CD4-positive, alpha-beta memory T cell (primary cell): ENCODE measurements at regions not wholly inside any gene's neighbourhood (a gene's known extent, or its start where the extent isn't known, plus 50 kb on each side); places are given as distances from the start of the nearest gene placed in this dataset.
"Not testable (repeated sequence)": the region's sequence is repeated elsewhere in the genome, so short reads cannot be mapped to it uniquely, and the experiment has no call there.

Source experiments
- CTCF ChIA-PET: fragments of 350-600 bp; sonication (Branson Sonifier 250); formaldehyde crosslinking; loops from one replicate; lab custom pipeline; 2021; ENCODE audit warnings: inconsistent platforms; ENCODE audit not compliant: partially characterized antibody; lab: Charles Lee
- POLR2A ChIA-PET: fragments of 350-600 bp; sonication (Branson Sonifier 250); formaldehyde crosslinking; loops from one replicate; lab custom pipeline; 2021; ENCODE audit not compliant: partially characterized antibody; lab: Charles Lee
- DNase-seq, 5 donors: peaks; one replicate each; pipeline versions ENCODE4 v3.0.0 to v3.0.0-alpha.2; 2020 to 2022; ENCODE audit warnings: mixed read lengths in 1 of 5
- H3K27ac ChIP-seq: one replicate; pipeline ENCODE4 v1.7.0; 2013; ENCODE audit warnings: low read depth, low read length
- H3K27me3 ChIP-seq: 2 replicates; pipeline ENCODE4 v1.7.0; 2013; ENCODE audit warnings: mild to moderate bottlenecking, low read length, moderate library complexity; ENCODE audit not compliant: insufficient read depth
- H3K36me3 ChIP-seq: 2 replicates; pipeline ENCODE4 v1.7.0; 2013; ENCODE audit warnings: mild to moderate bottlenecking, low read length, moderate library complexity; ENCODE audit not compliant: insufficient read depth
- H3K4me1 ChIP-seq: 2 replicates; pipeline ENCODE4 v1.7.0; 2013; ENCODE audit warnings: mild to moderate bottlenecking, low read length, moderate library complexity; ENCODE audit not compliant: insufficient read depth
- H3K4me3 ChIP-seq, 2 donors: one replicate each; pipeline ENCODE4 v1.7.0; 2013; ENCODE audit warnings: low read length in 2 of 2, mild to moderate bottlenecking in 1 of 2
- H3K9me3 ChIP-seq, 2 donors: one replicate each; pipeline ENCODE4 v1.7.0; 2013; ENCODE audit warnings: low read length in 2 of 2, control low read depth in 1 of 2; ENCODE audit not compliant: control insufficient read depth in 1 of 2
- H3K27ac Mint-ChIP-seq, 7 donors: one replicate each; pipeline ENCODE4 v1.8.0; 2020 to 2021; ENCODE audit warnings: mixed read lengths in 7 of 7, mild to moderate bottlenecking in 6 of 7, inconsistent platforms in 3 of 7, moderate library complexity in 3 of 7
- H3K27me3 Mint-ChIP-seq, 2 donors: one replicate each; pipeline ENCODE4 v1.8.0; 2020 to 2021; ENCODE audit warnings: mixed read lengths in 2 of 2
- H3K36me3 Mint-ChIP-seq, 2 donors: one replicate each; pipeline ENCODE4 v1.8.0; 2020 to 2021; ENCODE audit warnings: mixed read lengths in 2 of 2, inconsistent platforms in 1 of 2, mild to moderate bottlenecking in 1 of 2
- H3K4me1 Mint-ChIP-seq, 4 donors: one replicate each; pipeline ENCODE4 v1.8.0; 2020 to 2021; ENCODE audit warnings: mixed read lengths in 4 of 4, mild to moderate bottlenecking in 1 of 4
- H3K4me3 Mint-ChIP-seq, 8 donors: one replicate each; pipeline ENCODE4 v1.8.0; 2020 to 2021; ENCODE audit warnings: mixed read lengths in 8 of 8, mild to moderate bottlenecking in 7 of 8, moderate library complexity in 6 of 8, inconsistent platforms in 3 of 8
- H3K9me3 Mint-ChIP-seq, 8 donors: one replicate each; pipeline ENCODE4 v1.8.0; 2020 to 2021; ENCODE audit warnings: mixed read lengths in 8 of 8, mild to moderate bottlenecking in 5 of 8, inconsistent platforms in 3 of 8, moderate library complexity in 1 of 8
- intact Hi-C: fragments of 100-400 bp; cut with micrococcal nuclease; formaldehyde crosslinking; loops from one replicate; pipeline ENCODE4 v1.15.1; 2023

DNA sequence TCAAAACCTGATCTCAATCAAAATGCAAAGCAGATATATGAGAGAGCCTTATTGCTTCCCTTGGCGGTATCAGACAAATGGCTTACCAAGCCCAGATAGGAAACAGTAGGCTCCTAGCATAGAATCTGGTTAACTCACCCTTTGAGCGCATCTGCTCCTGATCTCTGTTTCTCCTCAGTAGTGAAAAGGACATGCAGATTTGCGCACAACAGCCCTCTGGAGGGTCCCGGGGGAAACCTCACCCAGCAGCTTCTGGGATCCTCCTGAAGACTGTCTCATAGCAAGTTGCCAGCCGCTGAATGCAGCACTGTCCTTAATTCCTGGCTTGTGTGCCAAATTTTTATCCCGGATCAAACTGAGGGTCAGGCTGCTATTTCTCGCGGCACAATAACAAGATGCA lies 192.2 kb downstream of the FASLG start:
- intact Hi-C loops, result no loop called here
- H3K4me3 ChIP-seq, result no peak overlapping the region
- H3K9me3 Mint-ChIP-seq, result peaks cover 0 to 6% (median 0%) of the 10 kb centered on the region in 8 donors
- H3K36me3 Mint-ChIP-seq, result no peaks in the 10 kb centered on the region
- H3K27me3 Mint-ChIP-seq, result no peaks in the 10 kb centered on the region
- peaks cover 3 to 10% (median 5%) of the 10 kb centered on the region in 4 donors for H3K4me1 Mint-ChIP-seq
- H3K9me3 ChIP-seq, result no peaks in the 10 kb centered on the region
- no peak overlapping the region for H3K27ac ChIP-seq
- H3K36me3 ChIP-seq, result no peaks in the 10 kb centered on the region
- no peaks in the 10 kb centered on the region for H3K27me3 ChIP-seq
- peaks cover 2% of the 10 kb centered on the region for H3K4me1 ChIP-seq
- ChIA-PET POLR2A (no interaction called here), CTCF (interaction anchor here (1.0 to 1.8 kb wide), 2 partner anchors 39 to 132 kb away, joined by 3 to 4 read pairs; no protein-coding TSS in a partner anchor)
- H3K27ac Mint-ChIP-seq, result peak overlapping the region in 1 of 7 donors; percentile 25
- no peak for DNase-seq
- no peak overlapping the region for H3K4me3 Mint-ChIP-seq

DNA sequence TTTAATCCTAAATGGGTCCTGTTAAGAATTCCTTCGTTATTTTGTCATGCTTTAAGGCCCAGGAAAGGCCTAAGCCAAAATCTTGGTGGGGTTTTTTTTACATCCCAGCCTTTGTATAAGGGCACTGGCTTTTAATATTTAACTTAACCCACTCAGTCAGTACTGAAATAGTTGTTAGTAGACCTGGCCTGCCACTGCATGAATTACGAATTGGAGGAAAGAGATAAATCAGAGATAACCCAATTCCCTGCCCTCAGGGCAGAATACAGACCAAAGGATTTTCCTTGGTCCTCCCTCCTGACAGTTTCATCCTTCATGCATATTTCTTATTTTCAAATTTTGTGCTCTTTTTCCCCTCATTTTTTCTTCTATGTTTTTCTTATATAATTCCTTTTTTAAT lies 193.0 kb downstream of the FASLG start:
- Mint-ChIP-seq H3K9me3 (peaks cover 0 to 7% (median 0%) of the 10 kb centered on the region in 8 donors), H3K4me1 (peaks cover 0 to 2% (median 0%) of the 10 kb centered on the region in 4 donors), H3K27ac (no peak overlapping the region), H3K36me3 (no peaks in the 10 kb centered on the region), H3K27me3 (no peaks in the 10 kb centered on the region), H3K4me3 (no peak overlapping the region)
- intact Hi-C loops, result no loop called here
- H3K36me3 ChIP-seq, result no peaks in the 10 kb centered on the region
- no peaks in the 10 kb centered on the region for H3K9me3 ChIP-seq
- CTCF ChIA-PET, result interaction anchor here (1.8 kb wide), 1 partner anchor 132 kb away, joined by 4 read pairs; no protein-coding TSS in a partner anchor
- POLR2A ChIA-PET, result no interaction called here
- no peak for DNase-seq
- no peaks in the 10 kb centered on the region for H3K4me1 ChIP-seq
- H3K27ac ChIP-seq, result no peak overlapping the region
- H3K27me3 ChIP-seq, result no peaks in the 10 kb centered on the region
- no peak overlapping the region for H3K4me3 ChIP-seq

DNA sequence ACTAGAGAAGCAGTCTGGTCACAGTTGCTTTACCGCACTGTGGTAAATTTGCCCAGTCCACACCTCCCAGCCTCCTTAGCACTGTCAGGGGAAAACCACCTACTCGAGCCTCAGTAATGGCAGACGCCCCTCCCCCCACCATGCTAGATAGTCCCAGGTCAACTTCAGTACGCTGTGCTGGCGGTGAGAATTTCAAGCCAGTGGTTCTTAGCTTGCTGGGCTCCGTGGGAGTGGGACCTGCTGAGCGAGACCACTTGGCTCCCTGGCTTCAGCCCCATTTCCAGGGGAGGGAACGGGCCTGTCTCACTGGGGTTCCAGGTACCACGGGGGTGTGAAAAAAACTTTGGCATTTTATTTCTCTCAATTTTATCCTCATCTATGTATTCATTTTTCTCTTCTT lies 194.8 kb downstream of the TNFSF18 start:
- H3K27me3 Mint-ChIP-seq, H3K27me3 ChIP-seq, H3K27ac ChIP-seq, H3K4me1 Mint-ChIP-seq, H3K4me1 ChIP-seq, H3K9me3 ChIP-seq, POLR2A ChIA-PET, intact Hi-C loops, DNase-seq, H3K27ac Mint-ChIP-seq, H3K9me3 Mint-ChIP-seq, H3K4me3 Mint-ChIP-seq, CTCF ChIA-PET, H3K36me3 Mint-ChIP-seq, H3K36me3 ChIP-seq, H3K4me3 ChIP-seq: not testable (repeated sequence)

DNA sequence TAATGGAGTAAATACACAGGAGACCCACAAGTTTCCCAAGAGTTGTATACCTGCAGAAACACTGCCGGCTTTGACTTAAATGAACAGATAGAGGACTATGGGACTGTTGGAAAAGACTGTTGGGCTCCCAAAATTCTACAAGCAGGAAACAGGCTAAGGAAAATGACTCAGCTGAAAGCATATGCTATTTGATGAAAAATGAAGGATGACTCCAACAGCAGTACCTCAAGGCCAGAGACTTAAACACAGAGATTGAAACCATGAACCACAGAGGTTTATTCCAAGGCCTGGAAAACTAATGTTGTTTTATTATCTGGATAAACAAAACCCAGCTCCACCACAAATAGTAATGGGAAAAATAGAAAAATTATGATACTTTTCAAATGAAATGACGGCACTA lies 187.7 kb downstream of the TNFSF18 start:
- intact Hi-C loops, result no loop called here
- Mint-ChIP-seq H3K4me3 (no peak overlapping the region), H3K4me1 (peaks cover 3 to 6% (median 5%) of the 10 kb centered on the region in 4 donors), H3K36me3 (no peaks in the 10 kb centered on the region), H3K27me3 (no peaks in the 10 kb centered on the region), H3K9me3 (peaks cover 0 to 4% (median 0%) of the 10 kb centered on the region in 8 donors), H3K27ac (no peak overlapping the region)
- Histone ChIP-seq H3K4me1 (peaks cover 7% of the 10 kb centered on the region), H3K9me3 (no peaks in the 10 kb centered on the region), H3K36me3 (no peaks in the 10 kb centered on the region), H3K27me3 (no peaks in the 10 kb centered on the region), H3K4me3 (no peak overlapping the region), H3K27ac (no peak overlapping the region)
- DNase-seq, result no peak
- ChIA-PET POLR2A (interaction anchor here (0.6 kb wide), 1 partner anchor 68 kb away, joined by 6 read pairs; no protein-coding TSS in a partner anchor), CTCF (no interaction called here)

DNA sequence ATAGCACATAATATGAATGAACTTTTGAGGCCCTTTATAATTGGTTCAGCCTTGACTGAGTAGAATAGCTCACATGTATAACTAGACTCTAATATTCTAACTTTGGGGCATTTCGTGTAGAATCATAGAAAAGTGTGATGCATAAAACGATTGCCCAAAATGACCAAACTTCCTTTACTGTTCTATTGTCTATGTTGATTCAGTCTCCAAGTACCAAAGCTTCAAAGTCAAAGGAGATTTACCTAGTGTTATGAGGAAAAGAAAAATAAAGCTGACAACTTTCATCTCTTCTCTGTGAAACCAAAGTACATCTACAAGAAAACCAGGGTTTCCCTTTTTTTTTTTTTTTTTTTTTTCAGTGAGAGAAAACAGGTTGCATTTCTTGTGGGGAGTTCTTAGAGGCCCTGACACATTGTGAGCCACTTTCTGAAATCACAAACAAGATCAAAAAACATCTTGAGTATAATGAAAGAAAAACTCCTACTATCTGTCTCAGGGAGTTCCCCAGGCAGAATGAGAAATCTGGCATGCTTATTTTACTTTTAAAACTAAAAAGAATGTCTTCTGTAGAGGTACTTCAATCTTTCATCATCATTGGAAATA lies 183.4 kb downstream of the TNFSF18 start:
- intact Hi-C loops, result loop anchor here (5.0 kb wide), 1 partner anchor 40 kb away; no protein-coding TSS in a partner anchor
- Histone ChIP-seq H3K4me1 (peaks cover 15% of the 10 kb centered on the region), H3K4me3 (no peak overlapping the region), H3K27ac (no peak overlapping the region), H3K9me3 (no peaks in the 10 kb centered on the region), H3K36me3 (no peaks in the 10 kb centered on the region), H3K27me3 (no peaks in the 10 kb centered on the region)
- DNase-seq, result peak in 4 of 5 donors; percentile 32 to 55 (median 40)
- H3K9me3 Mint-ChIP-seq, result peaks cover 0 to 4% (median 0%) of the 10 kb centered on the region in 8 donors
- CTCF ChIA-PET, result interaction anchor here (0.7 kb wide), 1 partner anchor 35 kb away, joined by 3 read pairs; no protein-coding TSS in a partner anchor
- H3K27ac Mint-ChIP-seq, result peak overlapping the region in 5 of 7 donors; percentile 31 to 82 (median 60)
- H3K36me3 Mint-ChIP-seq, result no peaks in the 10 kb centered on the region
- no peaks in the 10 kb centered on the region for H3K27me3 Mint-ChIP-seq
- H3K4me1 Mint-ChIP-seq, result peaks cover 12 to 20% (median 19%) of the 10 kb centered on the region in 4 donors
- no peak overlapping the region for H3K4me3 Mint-ChIP-seq
- POLR2A ChIA-PET, result interaction anchor here (1.0 kb wide), 1 partner anchor 26 kb away, joined by 4 read pairs; no protein-coding TSS in a partner anchor

DNA sequence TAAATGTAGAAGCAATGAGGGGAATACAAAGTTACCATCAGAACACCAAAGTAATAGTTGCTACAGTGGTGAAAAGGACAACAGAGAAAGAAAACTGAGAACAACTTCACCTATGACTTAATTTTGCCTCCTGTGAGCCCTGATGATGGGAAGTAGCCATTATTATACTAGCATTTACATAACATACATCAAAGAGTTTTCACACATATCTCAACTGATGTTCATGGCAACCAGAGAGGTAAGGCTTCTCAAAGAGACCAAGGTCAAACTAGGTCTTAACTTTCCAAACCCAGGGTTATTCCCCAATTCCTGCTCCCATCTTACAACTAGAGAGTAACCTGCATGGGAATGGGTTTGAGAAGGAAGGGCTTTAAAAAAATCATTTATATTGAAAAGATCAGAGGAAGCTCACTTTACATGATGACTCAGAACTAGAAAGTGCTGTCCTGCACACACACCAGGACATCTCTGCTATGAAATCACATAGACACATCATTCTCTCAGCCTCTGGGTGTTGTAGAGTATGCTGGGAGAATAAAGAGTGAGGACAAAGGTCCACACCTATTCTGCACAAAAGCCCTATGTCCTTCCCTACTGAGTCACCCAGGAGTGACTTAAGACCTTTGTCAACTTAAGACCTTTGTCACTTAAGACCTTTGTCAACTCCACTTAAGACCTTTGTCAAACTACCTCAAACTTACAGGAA lies 179.7 kb downstream of the TNFSF18 start:
- H3K27me3 Mint-ChIP-seq, result no peaks in the 10 kb centered on the region
- peaks cover 24% of the 10 kb centered on the region for H3K4me1 ChIP-seq
- no peak overlapping the region for H3K4me3 Mint-ChIP-seq
- intact Hi-C loops, result loop anchor here (2.0 kb wide), 1 partner anchor 14 kb away; no protein-coding TSS in a partner anchor
- CTCF ChIA-PET, result no interaction called here
- no peaks in the 10 kb centered on the region for H3K27me3 ChIP-seq
- no peaks in the 10 kb centered on the region for H3K9me3 ChIP-seq
- POLR2A ChIA-PET, result no interaction called here
- H3K4me1 Mint-ChIP-seq, result peaks cover 18 to 29% (median 25%) of the 10 kb centered on the region in 4 donors
- peak in 1 of 5 donors; percentile 1 for DNase-seq
- H3K36me3 ChIP-seq, result no peaks in the 10 kb centered on the region
- peak overlapping the region in 2 of 7 donors; percentile 4 to 6 for H3K27ac Mint-ChIP-seq
- H3K36me3 Mint-ChIP-seq, result no peaks in the 10 kb centered on the region
- H3K27ac ChIP-seq, result no peak overlapping the region
- H3K4me3 ChIP-seq, result no peak overlapping the region
- H3K9me3 Mint-ChIP-seq, result no peaks in the 10 kb centered on the region

DNA sequence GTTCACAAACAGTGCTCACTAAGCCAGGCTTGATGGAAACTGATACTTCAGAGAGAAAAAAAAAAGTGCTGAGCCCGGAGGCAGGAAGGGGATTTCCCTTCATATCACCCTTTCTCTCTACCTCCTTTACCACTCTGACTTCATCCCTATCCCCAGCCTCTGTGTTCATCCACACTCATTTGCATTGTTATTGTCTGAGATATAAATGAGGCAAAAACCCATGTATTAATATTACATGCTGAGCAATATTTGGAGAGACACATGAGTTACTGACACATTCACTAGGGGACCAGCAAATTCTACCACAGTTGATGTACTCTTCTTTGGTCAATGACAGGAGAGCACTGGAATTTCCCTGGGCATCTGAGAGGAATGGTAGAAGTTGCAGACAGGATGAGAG lies 175.8 kb downstream of the TNFSF18 start:
- Mint-ChIP-seq H3K9me3 (no peaks in the 10 kb centered on the region), H3K27ac (no peak overlapping the region), H3K4me3 (no peak overlapping the region), H3K4me1 (peaks cover 16 to 24% (median 19%) of the 10 kb centered on the region in 4 donors), H3K36me3 (no peaks in the 10 kb centered on the region), H3K27me3 (no peaks in the 10 kb centered on the region)
- DNase-seq, result peak in 1 of 5 donors; percentile 1
- CTCF ChIA-PET, result no interaction called here
- Histone ChIP-seq H3K4me3 (no peak overlapping the region), H3K4me1 (peaks cover 17% of the 10 kb centered on the region), H3K36me3 (no peaks in the 10 kb centered on the region), H3K27me3 (no peaks in the 10 kb centered on the region), H3K9me3 (no peaks in the 10 kb centered on the region), H3K27ac (no peak overlapping the region)
- intact Hi-C loops, result no loop called here
- POLR2A ChIA-PET, result interaction anchor here (1.1 kb wide), 1 partner anchor 20 kb away, joined by 3 read pairs; no protein-coding TSS in a partner anchor
